KMS-11 (cell line): ENCODE measurements at regions not wholly inside any gene's neighbourhood (a gene's known extent, or its start where the extent isn't known, plus 50 kb on each side); places are given as distances from the start of the nearest gene placed in this dataset.

Experiments used
- H2AFZ ChIP-seq: fragments of 200-600 bp; sonication (generic); 2 replicates; pipeline ENCODE4 v1.6.1; 2016; ENCODE audit warnings: antibody characterized with exemption, mixed run types, low read depth
- H3K27ac ChIP-seq: fragments of 200-600 bp; sonication (generic); 2 replicates; pipeline ENCODE4 v1.6.1; 2016; ENCODE audit warnings: mild to moderate bottlenecking, mixed run types
- H3K27me3 ChIP-seq: fragments of 200-600 bp; sonication (generic); 2 replicates; pipeline ENCODE4 v1.6.1; 2017; ENCODE audit warnings: mild to moderate bottlenecking, low read depth, mixed run types, moderate library complexity; ENCODE audit not compliant: insufficient read depth
- H3K36me3 ChIP-seq: fragments of 200-600 bp; sonication (generic); 2 replicates; pipeline ENCODE4 v1.6.1; 2017; ENCODE audit warnings: mild to moderate bottlenecking, mixed run types; ENCODE audit not compliant: insufficient read depth
- H3K4me1 ChIP-seq: fragments of 200-600 bp; sonication (generic); 2 replicates; pipeline ENCODE4 v1.6.1; 2016; ENCODE audit warnings: mild to moderate bottlenecking, low read depth, mixed run types; ENCODE audit not compliant: poor library complexity, severe bottlenecking
- H3K4me2 ChIP-seq: fragments of 200-600 bp; sonication (generic); 2 replicates; pipeline ENCODE4 v1.7.0; 2016; ENCODE audit warnings: mild to moderate bottlenecking, mixed run types
- H3K4me3 ChIP-seq: fragments of 200-600 bp; sonication (generic); IDR thresholded peaks from 2 replicates; pipeline ENCODE4 v1.6.1; 2017; ENCODE audit warnings: low read depth, low read length, mixed read lengths; ENCODE audit not compliant: insufficient read depth
- H3K79me2 ChIP-seq: fragments of 200-600 bp; sonication (generic); 2 replicates; pipeline ENCODE4 v1.6.1; 2016; ENCODE audit warnings: low read depth, mixed run types; ENCODE audit not compliant: insufficient read depth
- H3K9ac ChIP-seq: fragments of 200-600 bp; sonication (generic); 2 replicates; pipeline ENCODE4 v1.6.1; 2016; ENCODE audit warnings: mild to moderate bottlenecking, mixed run types
- H4K20me1 ChIP-seq: fragments of 200-600 bp; sonication (generic); 2 replicates; pipeline ENCODE4 v1.6.1; 2016; ENCODE audit warnings: mild to moderate bottlenecking, mixed run types; ENCODE audit not compliant: insufficient read depth
- CTCF ChIP-seq: fragments of 200-600 bp; sonication (generic); conservative IDR thresholded peaks from 2 replicates; pipeline ENCODE4 v1.6.1; 2017; ENCODE audit warnings: low read depth, mild to moderate bottlenecking, antibody characterized with exemption, low read length, moderate library complexity, mixed read lengths

DNA sequence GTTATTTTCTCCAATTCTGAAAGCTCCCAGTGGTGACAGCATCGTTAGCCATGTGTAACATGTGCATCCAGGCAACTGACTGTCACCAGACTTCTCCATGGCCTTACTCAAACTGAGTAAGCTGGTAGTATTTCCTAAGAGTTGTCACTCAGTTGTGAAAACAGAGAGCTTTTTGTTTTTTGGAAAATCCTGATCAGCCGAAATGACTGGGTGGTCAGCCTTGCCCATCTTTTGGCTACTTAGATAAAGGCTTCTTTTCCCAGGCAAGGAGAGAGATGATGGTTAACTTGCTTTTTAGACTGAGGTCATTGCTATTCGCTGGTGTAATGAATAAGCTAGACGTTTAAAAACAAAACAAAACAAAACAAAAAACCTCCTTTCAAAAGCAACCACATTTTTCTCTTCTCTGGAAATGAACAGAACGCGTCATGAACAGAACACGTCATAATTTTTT lies 159.5 kb upstream of the KLF14 start:
- Histone ChIP-seq H3K4me1 (no peaks in the 10 kb centered on the region), H3K27ac (no peak overlapping the region), H3K79me2 (peaks cover 12% of the 10 kb centered on the region; the same call in 1 of the 2 replicates), H3K4me2 (no peak overlapping the region), H4K20me1 (0 out of 2 replicates have a peak, but pooled peaks cover 3% of the 10 kb centered on the region), H3K4me3 (no peak overlapping the region), H3K36me3 (no peaks in the 10 kb centered on the region), H3K9ac (no peak overlapping the region), H3K27me3 (no peaks in the 10 kb centered on the region), H2AFZ (no peak overlapping the region)
- no peak for TF ChIP-seq CTCF

DNA sequence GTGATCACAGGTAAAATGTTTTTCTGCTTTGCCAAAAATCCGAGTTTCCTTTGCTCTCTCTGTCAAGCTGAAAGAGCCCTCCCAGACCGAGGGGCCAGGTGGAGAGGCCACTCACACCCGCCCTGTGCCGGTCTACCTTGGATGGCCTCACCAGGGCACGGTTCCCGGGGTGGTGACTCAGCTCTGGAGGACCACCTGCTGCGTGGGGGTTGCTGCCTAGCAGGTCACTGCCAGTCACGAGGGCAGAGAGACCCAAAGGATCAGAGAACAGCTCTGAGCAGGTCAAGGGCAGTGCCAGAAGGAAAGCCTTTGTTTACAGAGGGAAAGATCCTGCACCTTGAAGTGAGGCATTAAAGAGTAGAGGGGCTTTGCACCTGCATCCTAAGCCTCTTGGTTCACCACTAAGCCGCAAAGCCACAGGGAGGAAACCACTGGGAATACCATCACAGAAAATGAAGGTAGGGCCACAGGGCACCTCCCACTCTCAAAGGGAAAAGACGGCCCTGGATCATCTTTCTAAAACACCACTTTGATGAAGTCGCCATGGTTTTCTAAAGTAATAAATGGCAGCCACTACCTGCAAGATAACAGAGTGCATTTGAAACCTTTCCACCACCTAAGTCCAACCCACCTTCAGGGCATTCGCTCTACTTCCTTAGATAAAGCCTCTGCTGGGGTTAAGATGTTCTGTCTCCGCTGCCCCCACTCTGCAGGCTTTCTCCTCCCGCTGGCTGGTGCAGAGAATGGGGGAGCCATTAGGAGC lies 160.3 kb upstream of the KLF14 start:
- Histone ChIP-seq H3K4me3 (no peak overlapping the region), H3K27ac (no peak overlapping the region), H3K27me3 (no peaks in the 10 kb centered on the region), H3K79me2 (peaks cover 12% of the 10 kb centered on the region; the same call in 1 of the 2 replicates), H3K9ac (no peak overlapping the region), H3K36me3 (no peaks in the 10 kb centered on the region), H4K20me1 (0 out of 2 replicates have a peak, but pooled peaks cover 5% of the 10 kb centered on the region), H3K4me1 (no peaks in the 10 kb centered on the region), H2AFZ (no peak overlapping the region), H3K4me2 (no peak overlapping the region)
- TF ChIP-seq CTCF, result no peak

GRCh38 chr7:130894909-130895750 lies 161.1 kb upstream of the KLF14 start:
- H3K4me1 ChIP-seq, result no peaks in the 10 kb centered on the region
- H3K4me3 ChIP-seq, result no peak overlapping the region
- no peak overlapping the region for H2AFZ ChIP-seq
- no peaks in the 10 kb centered on the region for H3K36me3 ChIP-seq
- H3K79me2 ChIP-seq, result peaks cover 16% of the 10 kb centered on the region; the same call in 1 of the 2 replicates
- H3K9ac ChIP-seq, result no peak overlapping the region
- H3K27ac ChIP-seq, result no peak overlapping the region
- 0 out of 2 replicates have a peak, but pooled peaks cover 5% of the 10 kb centered on the region for H4K20me1 ChIP-seq
- no peak overlapping the region for H3K4me2 ChIP-seq
- no peaks in the 10 kb centered on the region for H3K27me3 ChIP-seq
- no peak for TF ChIP-seq CTCF

- no peak overlapping the region for H3K4me2 ChIP-seq
- H3K36me3 ChIP-seq, result no peaks in the 10 kb centered on the region
- H3K4me1 ChIP-seq, result no peaks in the 10 kb centered on the region
- 0 out of 2 replicates have a peak, but pooled peaks cover 5% of the 10 kb centered on the region for H4K20me1 ChIP-seq
- no peak overlapping the region for H3K4me3 ChIP-seq
- H3K79me2 ChIP-seq, result peaks cover 14% of the 10 kb centered on the region; the same call in 1 of the 2 replicates
- no peak overlapping the region for H3K27ac ChIP-seq
- TF ChIP-seq CTCF, result peak; percentile 73
- no peaks in the 10 kb centered on the region for H3K27me3 ChIP-seq
- H2AFZ ChIP-seq, result no peak overlapping the region
- no peak overlapping the region for H3K9ac ChIP-seq
Observed at GRCh38 chr7:130896051-130896881, 162.3 kb upstream of the KLF14 start.
